DND-41 (cell line): ENCODE measurements at regions not wholly inside any gene's neighbourhood (a gene's known extent, or its start where the extent isn't known, plus 50 kb on each side); places are given as distances from the start of the nearest gene placed in this dataset.

Source experiments
- ATAC-seq: fragments of 200-7000 bp; cut with Tn5 transposase; 3 replicates; pipeline ENCODE4 v1.9.1; 2021; ENCODE audit warnings: low read depth; ENCODE audit not compliant: insufficient read depth
- DNase-seq: peaks from one replicate; pipeline ENCODE4 v3.0.0-alpha.2; 2020
- H2AFZ ChIP-seq: 2 replicates; pipeline ENCODE4 v1.6.0; 2012; ENCODE audit warnings: low read depth, low read length
- H3K27ac ChIP-seq: 2 replicates; pipeline ENCODE4 v1.5.1; 2012; ENCODE audit warnings: low read length, inconsistent platforms
- H3K27me3 ChIP-seq: fragments of 200-600 bp; sonication (generic); 2 replicates; pipeline ENCODE4 v1.6.0; 2012; ENCODE audit warnings: low read length, mild to moderate bottlenecking, inconsistent platforms; ENCODE audit not compliant: insufficient read depth, poor library complexity
- H3K36me3 ChIP-seq: 2 replicates; pipeline ENCODE4 v1.5.1; 2012; ENCODE audit warnings: low read length, inconsistent platforms; ENCODE audit not compliant: insufficient read depth
- H3K4me1 ChIP-seq: 2 replicates; pipeline ENCODE4 v1.5.1; 2012; ENCODE audit warnings: mild to moderate bottlenecking, low read length; ENCODE audit not compliant: insufficient read depth
- H3K4me2 ChIP-seq: 2 replicates; pipeline ENCODE4 v1.6.0; 2012; ENCODE audit warnings: mild to moderate bottlenecking, moderate library complexity, low read length, inconsistent platforms; ENCODE audit not compliant: insufficient read depth
- H3K4me3 ChIP-seq, 2 experiments: fragments of 200-600 bp in 1 of 2; shearing (Covaris generic) in 1 of 2; 2 replicates each; pipeline ENCODE4 v1.5.1; 2012 to 2016; ENCODE audit warnings: inconsistent platforms in 2 of 2, low read length in 2 of 2, mild to moderate bottlenecking in 2 of 2, low read depth in 1 of 2, moderate library complexity in 1 of 2
- H3K79me2 ChIP-seq: 2 replicates; pipeline ENCODE4 v1.6.0; 2012; ENCODE audit warnings: low read length, inconsistent platforms; ENCODE audit not compliant: insufficient read depth
- H3K9ac ChIP-seq: 2 replicates; pipeline ENCODE4 v1.6.0; 2012; ENCODE audit warnings: low read depth, mild to moderate bottlenecking, inconsistent platforms, low read length, moderate library complexity
- H3K9me3 ChIP-seq: 2 replicates; pipeline ENCODE4 v1.5.1; 2012; ENCODE audit warnings: low read length, moderate library complexity, mild to moderate bottlenecking, inconsistent platforms; ENCODE audit not compliant: insufficient read depth, severe bottlenecking
- H4K20me1 ChIP-seq: 2 replicates; pipeline ENCODE4 v1.6.0; 2012; ENCODE audit warnings: low read length; ENCODE audit not compliant: insufficient read depth
- CTCF ChIP-seq: IDR thresholded peaks from 2 replicates; pipeline ENCODE4 v1.5.1; 2012; ENCODE audit warnings: borderline replicate concordance, low read length, moderate library complexity, mild to moderate bottlenecking; ENCODE audit not compliant: poor library complexity, severe bottlenecking; ENCODE audit errors: extremely low read depth
- EZH2 ChIP-seq: IDR thresholded peaks from 3 replicates; pipeline ENCODE4 v1.6.1; 2012; ENCODE audit warnings: borderline replicate concordance, low read depth, mild to moderate bottlenecking, moderate library complexity, low read length, inconsistent platforms; ENCODE audit not compliant: severe bottlenecking

GRCh38 chr6:14622909-14623505 is 505.4 kb downstream of the CD83 start:
- no peaks in the 10 kb centered on the region for H4K20me1 ChIP-seq
- no peak overlapping the region for H3K9ac ChIP-seq
- H3K27ac ChIP-seq, result no peak overlapping the region
- ATAC-seq (no peak), DNase-seq (no peak)
- no peak overlapping the region for H2AFZ ChIP-seq
- no peaks in the 10 kb centered on the region for H3K9me3 ChIP-seq
- H3K79me2 ChIP-seq, result no peaks in the 10 kb centered on the region
- no peaks in the 10 kb centered on the region for H3K27me3 ChIP-seq
- no peaks in the 10 kb centered on the region for H3K36me3 ChIP-seq
- H3K4me3 ChIP-seq, result no peak overlapping the region
- peaks cover 13% of the 10 kb centered on the region for H3K4me1 ChIP-seq
- no peak for TF ChIP-seq EZH2
- no peak for TF ChIP-seq CTCF
- no peak overlapping the region for H3K4me2 ChIP-seq

GRCh38 chr6:14625173-14625895 is 507.8 kb downstream of the CD83 start:
- Histone ChIP-seq H2AFZ (no peak overlapping the region), H3K36me3 (no peaks in the 10 kb centered on the region), H3K27ac (no peak overlapping the region), H3K4me3 (no peak overlapping the region), H3K9ac (no peak overlapping the region), H3K79me2 (no peaks in the 10 kb centered on the region), H3K4me2 (no peak overlapping the region), H4K20me1 (no peaks in the 10 kb centered on the region), H3K27me3 (no peaks in the 10 kb centered on the region), H3K9me3 (no peaks in the 10 kb centered on the region), H3K4me1 (peaks cover 13% of the 10 kb centered on the region)
- TF ChIP-seq CTCF (no peak), EZH2 (no peak)
- ATAC-seq, result no peak
- no peak for DNase-seq

GRCh38 chr6:14626556-14626955 is 509.0 kb downstream of the CD83 start:
- ATAC-seq (no peak), DNase-seq (no peak)
- Histone ChIP-seq H3K27ac (no peak overlapping the region), H3K9ac (no peak overlapping the region), H3K9me3 (no peaks in the 10 kb centered on the region), H3K4me1 (peaks cover 9% of the 10 kb centered on the region), H3K27me3 (no peaks in the 10 kb centered on the region), H3K4me3 (no peak overlapping the region), H3K4me2 (no peak overlapping the region), H2AFZ (no peak overlapping the region), H4K20me1 (no peaks in the 10 kb centered on the region), H3K79me2 (no peaks in the 10 kb centered on the region), H3K36me3 (no peaks in the 10 kb centered on the region)
- no peak for TF ChIP-seq CTCF
- TF ChIP-seq EZH2, result no peak
